ENCODE measurements at regions not wholly inside any gene's neighbourhood (a gene's known extent, or its start where the extent isn't known, plus 50 kb on each side); places are given as distances from the start of the nearest gene placed in this dataset.

- intact Hi-C loops (cut with DNase I; ENCODE audit: low total_unique reads) = no loop called here
- TF ChIP-seq POLR2A (IDR thresholded peaks at IDR 0.05) (no peak), CTCF (IDR thresholded peaks at IDR 0.05) (no peak)
- no peak overlapping the region for H3K4me3 ChIP-seq
- H3K27me3 ChIP-seq = no peaks in the 10 kb centered on the region
- DNase-seq = no peak
- peaks cover 6 to 12% of the 10 kb centered on the region in 2 donors for H3K4me1 ChIP-seq
- peak overlapping the region in 1 of 2 donors; percentile 96 for H3K27ac ChIP-seq
- no peaks in the 10 kb centered on the region for H3K9me3 ChIP-seq
- H3K36me3 ChIP-seq = no peaks in the 10 kb centered on the region
Measured at GRCh38 chr2:238594796-238595749, 168.3 kb downstream of the ASB1 start.

- Histone ChIP-seq H3K27me3 (no peaks in the 10 kb centered on the region), H3K36me3 (no peaks in the 10 kb centered on the region), H3K4me3 (no peak overlapping the region), H3K9me3 (no peaks in the 10 kb centered on the region), H3K4me1 (peaks cover 6 to 13% of the 10 kb centered on the region in 2 donors), H3K27ac (peak overlapping the region; percentile 89 to 96)
- TF ChIP-seq POLR2A (IDR thresholded peaks at IDR 0.05) = no peak
- TF ChIP-seq CTCF (IDR thresholded peaks at IDR 0.05) = no peak
- intact Hi-C loops (cut with DNase I; ENCODE audit: low total_unique reads) = no loop called here
- no peak for DNase-seq
Measured at GRCh38 chr2:238595750-238596570, 169.2 kb downstream of the ASB1 start.

GRCh38 chr2:238596571-238597551 lies 170.1 kb downstream of the ASB1 start:
- intact Hi-C loops (cut with DNase I; ENCODE audit: low total_unique reads) = no loop called here
- peak overlapping the region; percentile 89 to 96 for H3K27ac ChIP-seq
- no peaks in the 10 kb centered on the region for H3K27me3 ChIP-seq
- TF ChIP-seq CTCF (IDR thresholded peaks at IDR 0.05) (no peak), POLR2A (IDR thresholded peaks at IDR 0.05) (peak; percentile 15 to 36)
- DNase-seq = peak; percentile 84 to 86
- peaks cover 6 to 17% of the 10 kb centered on the region in 2 donors for H3K4me1 ChIP-seq
- no peaks in the 10 kb centered on the region for H3K36me3 ChIP-seq
- H3K9me3 ChIP-seq = no peaks in the 10 kb centered on the region
- H3K4me3 ChIP-seq = no peak overlapping the region

- no peaks in the 10 kb centered on the region for H3K36me3 ChIP-seq
- no peak for TF ChIP-seq CTCF (IDR thresholded peaks at IDR 0.05)
- peaks cover 11 to 17% of the 10 kb centered on the region in 2 donors for H3K4me1 ChIP-seq
- intact Hi-C loops (cut with DNase I; ENCODE audit: low total_unique reads) = no loop called here
- no peak overlapping the region for H3K4me3 ChIP-seq
- no peak for DNase-seq
- H3K27me3 ChIP-seq = no peaks in the 10 kb centered on the region
- H3K27ac ChIP-seq = peak overlapping the region; percentile 89 to 96
- no peaks in the 10 kb centered on the region for H3K9me3 ChIP-seq
Measured at GRCh38 chr2:238597638-238598528, 171.2 kb downstream of the ASB1 start.

All from uterus (tissue), 3 donors.